Cardiac muscle cell (in vitro differentiated cells and primary cell): ENCODE measurements at regions not wholly inside any gene's neighbourhood (a gene's known extent, or its start where the extent isn't known, plus 50 kb on each side); places are given as distances from the start of the nearest gene placed in this dataset.

Experiments
- DNase-seq, 2 donors: peaks; one replicate each; pipeline versions ENCODE4 v3.0.0 to v3.0.0-alpha.2; 2010 to 2017; ENCODE audit warnings: low read depth in 1 of 2, low spot score in 1 of 2
- H3K27ac ChIP-seq: fragments of 200-600 bp; sonication (generic); 2 replicates; pipeline ENCODE4 v1.5.1; 2016
- H3K27me3 ChIP-seq: fragments of 200-600 bp; sonication (generic); 2 replicates; pipeline ENCODE4 v1.6.0; 2016; ENCODE audit warnings: control low read depth
- H3K36me3 ChIP-seq: fragments of 200-600 bp; sonication (generic); 2 replicates; pipeline ENCODE4 v1.5.1; 2016; ENCODE audit warnings: control low read depth
- H3K4me1 ChIP-seq: fragments of 200-600 bp; sonication (generic); 2 replicates; pipeline ENCODE4 v1.8.1; 2017; ENCODE audit warnings: low read depth, mild to moderate bottlenecking, mixed run types
- H3K4me3 ChIP-seq: fragments of 200-600 bp; sonication (generic); 2 replicates; pipeline ENCODE4 v1.5.1; 2016; ENCODE audit warnings: mild to moderate bottlenecking
- H3K9me3 ChIP-seq: fragments of 200-600 bp; sonication (generic); 2 replicates; pipeline ENCODE4 v1.5.1; 2017; ENCODE audit warnings: low read depth, mild to moderate bottlenecking, control low read depth
- TF ChIP-seq, protein P1 (sequence below): IDR thresholded peaks from 2 replicates; pipeline ENCODE4 v1.5.1; 2012; ENCODE audit warnings: low read depth, mild to moderate bottlenecking, low read length

DNA sequence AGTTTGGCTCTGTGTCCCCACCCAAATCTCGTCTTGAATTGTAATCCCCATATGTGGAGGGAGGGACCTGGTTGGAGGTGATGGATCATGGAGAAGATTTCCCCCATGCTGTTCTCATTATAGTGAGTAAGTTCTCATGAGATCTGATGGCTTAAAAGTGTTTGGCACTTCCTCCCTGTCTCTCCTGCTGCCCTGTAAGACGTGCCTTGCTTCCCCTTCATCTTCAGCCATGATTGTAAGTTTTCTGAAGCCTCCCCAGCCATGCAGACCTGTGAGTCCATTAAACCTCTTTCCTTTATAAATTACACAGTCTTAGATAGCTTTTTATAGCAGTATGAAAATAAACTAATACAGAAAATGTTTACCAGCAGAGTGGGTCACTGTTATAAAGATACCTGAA, 577.6 kb downstream of the UTRN start:
- H3K4me1 ChIP-seq, result no peaks in the 10 kb centered on the region
- no peaks in the 10 kb centered on the region for H3K27me3 ChIP-seq
- H3K9me3 ChIP-seq, result no peaks in the 10 kb centered on the region
- TF ChIP-seq, protein P1, sequence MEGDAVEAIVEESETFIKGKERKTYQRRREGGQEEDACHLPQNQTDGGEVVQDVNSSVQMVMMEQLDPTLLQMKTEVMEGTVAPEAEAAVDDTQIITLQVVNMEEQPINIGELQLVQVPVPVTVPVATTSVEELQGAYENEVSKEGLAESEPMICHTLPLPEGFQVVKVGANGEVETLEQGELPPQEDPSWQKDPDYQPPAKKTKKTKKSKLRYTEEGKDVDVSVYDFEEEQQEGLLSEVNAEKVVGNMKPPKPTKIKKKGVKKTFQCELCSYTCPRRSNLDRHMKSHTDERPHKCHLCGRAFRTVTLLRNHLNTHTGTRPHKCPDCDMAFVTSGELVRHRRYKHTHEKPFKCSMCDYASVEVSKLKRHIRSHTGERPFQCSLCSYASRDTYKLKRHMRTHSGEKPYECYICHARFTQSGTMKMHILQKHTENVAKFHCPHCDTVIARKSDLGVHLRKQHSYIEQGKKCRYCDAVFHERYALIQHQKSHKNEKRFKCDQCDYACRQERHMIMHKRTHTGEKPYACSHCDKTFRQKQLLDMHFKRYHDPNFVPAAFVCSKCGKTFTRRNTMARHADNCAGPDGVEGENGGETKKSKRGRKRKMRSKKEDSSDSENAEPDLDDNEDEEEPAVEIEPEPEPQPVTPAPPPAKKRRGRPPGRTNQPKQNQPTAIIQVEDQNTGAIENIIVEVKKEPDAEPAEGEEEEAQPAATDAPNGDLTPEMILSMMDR, result no peak
- no peak overlapping the region for H3K27ac ChIP-seq
- DNase-seq, result no peak
- no peaks in the 10 kb centered on the region for H3K36me3 ChIP-seq
- no peak overlapping the region for H3K4me3 ChIP-seq

GRCh38 chr6:144867761-144868160, 582.6 kb downstream of the UTRN start:
- H3K4me3 ChIP-seq, result no peak overlapping the region
- no peak for DNase-seq
- H3K27me3 ChIP-seq, result no peaks in the 10 kb centered on the region
- no peaks in the 10 kb centered on the region for H3K9me3 ChIP-seq
- TF ChIP-seq, protein P1, result no peak
- H3K27ac ChIP-seq, result no peak overlapping the region
- no peaks in the 10 kb centered on the region for H3K4me1 ChIP-seq
- H3K36me3 ChIP-seq, result no peaks in the 10 kb centered on the region

DNA sequence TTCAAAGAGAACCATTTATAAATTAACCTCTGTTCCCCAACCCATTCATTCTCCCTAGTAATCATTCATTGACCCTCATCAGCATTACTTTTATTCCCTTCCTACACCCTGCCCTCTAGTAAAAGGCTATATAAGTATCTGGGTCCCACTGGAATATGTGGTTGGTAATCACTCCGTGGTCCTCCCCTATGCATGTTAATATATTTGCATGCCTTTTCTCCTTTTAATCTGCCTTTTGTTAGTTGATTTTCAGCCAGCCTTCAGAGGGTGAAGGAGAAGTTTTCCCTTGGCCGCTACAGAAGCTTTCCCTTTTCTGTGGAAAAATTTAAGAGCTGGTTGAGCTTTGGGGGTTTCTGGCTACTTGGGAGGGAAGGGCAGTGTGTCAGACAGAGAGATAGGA, 585.6 kb downstream of the UTRN start:
- TF ChIP-seq, protein P1, result no peak
- Histone ChIP-seq H3K9me3 (no peaks in the 10 kb centered on the region), H3K27me3 (no peaks in the 10 kb centered on the region), H3K27ac (no peak overlapping the region), H3K36me3 (no peaks in the 10 kb centered on the region), H3K4me1 (peaks cover 3% of the 10 kb centered on the region), H3K4me3 (no peak overlapping the region)
- no peak for DNase-seq

- no peak overlapping the region for H3K27ac ChIP-seq
Observed at GRCh38 chr6:144873623-144874378, 588.7 kb downstream of the UTRN start.

DNA sequence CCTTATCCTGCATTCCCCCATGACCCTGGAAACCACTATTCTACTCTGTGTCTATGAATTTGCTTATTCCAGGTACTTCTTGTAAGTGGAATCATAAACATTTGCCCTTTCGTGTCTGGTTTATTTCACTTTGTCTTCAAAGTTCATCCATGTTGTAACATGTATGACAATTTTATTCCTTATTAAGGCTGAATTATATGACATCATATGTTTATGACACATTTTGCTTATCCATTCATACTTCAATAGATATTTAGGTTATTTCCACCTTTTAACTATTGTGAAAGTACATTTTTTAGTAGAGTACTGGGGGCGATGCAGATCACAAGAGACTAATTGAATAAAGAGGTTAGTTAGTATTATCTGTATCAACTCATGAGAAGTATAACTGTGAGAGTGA, 591.6 kb downstream of the UTRN start:
- H3K27ac ChIP-seq, result no peak overlapping the region
- no peak overlapping the region for H3K4me3 ChIP-seq
- no peaks in the 10 kb centered on the region for H3K27me3 ChIP-seq
- no peaks in the 10 kb centered on the region for H3K9me3 ChIP-seq
- TF ChIP-seq, protein P1, result no peak
- H3K4me1 ChIP-seq, result peaks cover 3% of the 10 kb centered on the region
- DNase-seq, result no peak
- H3K36me3 ChIP-seq, result no peaks in the 10 kb centered on the region

More at GRCh38 chr6:144873623-144874378, 588.7 kb downstream of the UTRN start:
- Histone ChIP-seq H3K36me3 (no peaks in the 10 kb centered on the region), H3K9me3 (no peaks in the 10 kb centered on the region), H3K4me3 (no peak overlapping the region), H3K4me1 (peaks cover 3% of the 10 kb centered on the region), H3K27me3 (no peaks in the 10 kb centered on the region)
- TF ChIP-seq, protein P1, result no peak
- DNase-seq, result no peak
